SW480 (cell line): ENCODE measurements at regions not wholly inside any gene's neighbourhood (a gene's known extent, or its start where the extent isn't known, plus 50 kb on each side); places are given as distances from the start of the nearest gene placed in this dataset.

ENCODE experiments used
- DNase-seq: peaks from one replicate; pipeline ENCODE4 v3.0.0-alpha.2; 2016; ENCODE audit warnings: low spot score

DNA sequence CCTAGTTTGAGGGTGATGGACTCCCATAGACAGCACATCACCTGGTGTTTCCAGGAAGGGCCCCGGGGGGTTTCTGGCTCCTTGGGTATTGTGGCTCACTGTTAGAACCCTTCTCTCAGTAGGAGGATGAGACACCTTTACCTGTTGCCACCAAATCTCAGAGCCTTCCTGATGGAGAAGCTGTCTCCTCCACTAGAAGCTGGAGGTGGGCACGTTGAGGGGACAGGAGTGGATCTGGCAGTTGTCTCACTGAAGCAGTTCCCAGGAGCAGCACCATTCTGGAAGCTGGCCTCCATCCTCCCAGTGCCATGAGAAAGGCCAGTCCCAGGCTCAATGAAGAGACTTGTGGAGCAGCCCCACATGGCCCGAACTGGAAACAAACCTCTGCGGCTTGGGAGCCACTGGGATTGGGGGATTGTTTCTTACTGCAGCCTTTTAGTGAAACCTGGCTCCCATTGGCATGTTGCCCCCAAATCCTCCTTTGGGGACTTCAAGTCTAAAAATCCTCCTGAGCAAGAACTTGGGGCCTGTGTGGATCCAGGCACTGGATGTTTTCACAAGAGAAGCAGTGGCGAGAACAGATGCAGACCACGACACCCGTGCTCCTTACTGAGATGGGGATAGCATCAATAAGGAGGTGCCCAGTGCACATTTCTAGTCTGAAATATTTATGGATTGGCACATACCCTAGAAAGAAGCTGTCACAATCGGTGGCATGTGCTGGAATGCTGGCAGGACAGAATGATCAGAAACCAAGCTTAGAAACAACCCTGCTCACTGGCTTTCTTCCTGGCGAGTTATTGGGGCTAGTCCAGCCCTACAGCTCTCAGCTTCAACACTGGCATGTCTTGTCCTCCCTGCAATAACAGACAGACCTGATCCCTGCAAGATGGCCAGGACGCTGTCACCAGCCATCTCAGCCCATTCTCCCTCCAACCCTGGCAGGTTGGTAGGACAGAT, 223.7 kb upstream of the AJAP1 start:
- DNase-seq = no peak

DNA sequence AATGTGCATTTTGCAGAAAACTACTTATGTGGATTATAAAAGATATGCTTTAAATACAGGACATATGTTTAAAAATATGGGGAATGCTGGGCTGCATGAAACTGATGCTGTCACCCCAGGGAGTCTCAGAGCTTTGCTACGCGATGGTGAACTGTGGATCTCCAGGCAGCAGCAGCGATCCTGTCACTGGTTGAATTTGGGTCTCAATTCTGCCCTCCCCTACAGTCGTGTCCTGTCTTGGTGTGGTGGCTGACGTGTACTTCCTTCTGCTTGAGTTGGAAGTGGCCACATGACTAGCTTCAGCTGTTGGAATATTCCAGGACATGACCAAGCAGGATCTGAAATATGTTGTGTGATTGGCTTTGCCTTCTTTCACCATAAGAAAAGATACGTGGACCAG, 222.9 kb upstream of the AJAP1 start:
- no peak for DNase-seq

DNA sequence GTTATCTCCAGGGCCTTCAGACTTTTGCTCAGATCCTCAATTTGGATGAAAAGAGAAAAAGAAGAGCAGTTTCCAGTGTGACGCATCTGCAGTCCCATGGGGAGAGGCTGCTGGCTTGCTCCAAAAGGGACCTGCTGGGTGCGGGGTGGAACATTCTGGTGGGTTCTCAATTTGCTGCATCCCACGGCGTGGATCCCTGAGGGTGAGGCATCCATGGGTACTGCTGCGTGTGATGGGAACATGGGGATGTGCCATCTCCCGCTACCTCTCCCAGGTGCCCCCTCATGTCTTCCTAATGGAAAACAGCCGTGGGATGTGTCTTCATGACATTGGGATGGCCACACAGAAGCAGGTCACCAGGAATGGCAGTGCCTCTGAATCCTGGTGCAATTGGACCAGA, 221.3 kb upstream of the AJAP1 start:
- no peak for DNase-seq

DNA sequence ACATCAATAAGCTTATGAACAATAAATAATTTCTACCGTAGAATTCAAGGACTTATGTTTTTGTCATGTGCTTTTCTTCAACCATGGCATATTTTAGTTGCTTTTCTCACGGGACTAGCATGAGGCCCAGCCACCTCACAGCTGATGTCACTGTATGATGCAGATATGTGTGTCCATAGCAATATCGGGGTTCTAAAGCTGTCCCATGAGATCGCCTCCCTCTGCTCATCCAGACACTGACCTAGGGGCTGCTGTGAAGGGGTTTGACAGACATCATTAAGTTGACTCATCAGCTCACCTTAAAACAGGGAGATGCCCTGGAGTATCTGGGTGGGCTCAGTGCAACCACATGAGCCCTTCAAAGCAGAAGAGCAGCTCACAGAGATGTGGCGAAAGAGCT, 210.3 kb upstream of the AJAP1 start:
- no peak for DNase-seq

DNA sequence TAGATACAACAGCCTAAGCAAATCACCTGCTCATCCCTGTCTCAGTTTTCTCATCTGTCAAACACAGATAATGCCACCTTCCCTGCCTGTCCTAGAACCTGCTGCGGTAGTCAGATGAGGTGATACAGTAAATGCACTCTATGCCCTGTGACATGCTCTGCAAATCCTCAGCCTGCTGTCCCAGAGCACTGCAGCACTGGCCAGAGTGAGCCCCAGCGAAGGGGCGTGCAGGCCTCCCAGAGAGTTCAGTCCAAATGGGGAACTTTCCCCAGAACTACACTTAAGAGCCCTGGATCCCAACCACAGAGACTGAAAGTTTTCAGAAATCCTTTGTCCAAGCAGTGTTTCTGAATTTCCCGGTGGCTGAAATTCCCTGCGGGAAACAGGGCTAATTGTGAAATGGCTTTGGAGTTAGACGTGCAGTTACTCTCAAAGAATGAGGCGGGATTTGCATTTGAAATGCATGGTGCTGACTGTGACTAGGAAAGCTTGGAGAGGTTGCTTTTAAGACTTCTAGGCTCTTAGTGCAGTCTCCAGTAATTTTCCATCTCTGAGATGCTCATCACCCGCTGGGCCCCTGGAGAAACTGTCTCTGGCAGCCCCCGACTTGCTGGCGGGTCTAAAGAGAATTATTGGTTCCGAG, 206.5 kb upstream of the AJAP1 start:
- DNase-seq = no peak

DNA sequence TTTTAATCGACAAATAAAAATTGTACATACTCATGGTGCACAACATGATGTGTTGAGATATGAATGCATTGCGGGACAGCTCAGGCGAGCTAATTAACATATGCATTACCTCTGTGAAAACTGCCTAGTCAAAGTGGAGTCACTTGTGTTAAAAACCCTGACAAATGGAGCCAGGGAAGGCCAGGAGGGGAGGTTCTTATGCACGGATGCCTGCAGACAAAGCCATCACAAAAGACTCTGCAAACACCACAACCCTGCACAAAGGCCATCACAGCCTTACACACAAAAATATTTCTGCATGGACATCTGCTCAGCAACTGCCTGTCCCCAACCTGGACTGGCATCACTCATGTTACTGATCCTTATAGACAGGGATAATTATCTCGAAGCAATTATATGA, 204.4 kb upstream of the AJAP1 start:
- no peak for DNase-seq

DNA sequence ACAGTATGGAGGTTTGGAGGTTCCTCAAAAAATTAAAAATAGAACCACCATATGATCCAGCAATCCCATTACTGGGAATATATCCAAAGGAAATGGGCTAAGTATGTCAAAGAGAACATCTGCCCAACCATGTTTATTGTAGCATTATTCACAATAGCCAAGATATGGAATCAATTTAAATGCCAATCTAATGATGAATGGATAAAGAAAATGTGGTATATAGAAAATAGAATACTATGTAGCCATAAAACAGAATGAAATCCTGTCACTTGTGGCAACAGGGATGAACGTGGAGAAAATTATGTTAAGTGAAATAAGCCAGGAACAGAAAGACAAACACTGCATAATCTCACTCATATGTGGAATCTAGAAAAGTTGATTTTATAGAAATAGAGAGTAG, 201.7 kb upstream of the AJAP1 start:
- DNase-seq = no peak

DNA sequence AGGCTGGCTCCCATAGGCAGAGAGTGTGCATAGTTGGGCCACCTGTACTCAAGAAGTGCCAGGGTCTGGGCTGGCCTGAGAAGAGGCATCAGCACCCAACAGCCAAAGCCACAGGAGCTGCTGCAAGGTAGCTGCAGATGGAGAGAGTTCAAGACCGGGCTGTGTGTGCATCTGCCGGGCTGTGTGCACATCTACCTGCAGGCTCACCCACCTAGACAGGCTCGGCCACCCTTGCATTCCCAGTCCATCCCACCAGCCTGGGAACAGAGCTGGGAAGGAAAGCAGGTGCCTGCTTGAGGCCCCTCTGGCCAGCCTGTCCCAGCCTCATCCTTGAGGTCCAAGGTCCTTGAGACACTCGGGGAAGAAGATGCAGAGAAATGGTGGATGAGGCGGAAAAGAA, 194.4 kb upstream of the AJAP1 start:
- no peak for DNase-seq

DNA sequence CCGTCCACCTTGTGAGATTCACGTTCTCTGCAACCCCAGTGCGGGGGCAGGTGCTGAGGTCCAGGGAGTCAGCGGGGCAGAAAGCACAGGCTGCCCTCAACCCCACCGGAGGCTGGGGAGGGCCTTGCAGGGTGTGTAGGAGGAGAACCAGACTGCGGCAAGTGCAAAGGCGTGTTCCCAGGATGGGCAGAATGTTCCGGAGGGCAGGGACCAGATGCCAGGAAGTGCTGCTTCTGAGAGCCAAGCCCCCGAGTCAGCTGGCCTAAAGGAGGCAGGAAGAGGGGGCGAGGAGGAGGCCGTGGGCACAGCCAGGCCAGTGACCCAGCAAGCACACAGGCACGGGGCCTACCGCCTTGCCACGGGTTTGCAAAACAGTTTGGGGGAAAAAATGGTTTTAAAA, 193.8 kb upstream of the AJAP1 start:
- no peak for DNase-seq

DNA sequence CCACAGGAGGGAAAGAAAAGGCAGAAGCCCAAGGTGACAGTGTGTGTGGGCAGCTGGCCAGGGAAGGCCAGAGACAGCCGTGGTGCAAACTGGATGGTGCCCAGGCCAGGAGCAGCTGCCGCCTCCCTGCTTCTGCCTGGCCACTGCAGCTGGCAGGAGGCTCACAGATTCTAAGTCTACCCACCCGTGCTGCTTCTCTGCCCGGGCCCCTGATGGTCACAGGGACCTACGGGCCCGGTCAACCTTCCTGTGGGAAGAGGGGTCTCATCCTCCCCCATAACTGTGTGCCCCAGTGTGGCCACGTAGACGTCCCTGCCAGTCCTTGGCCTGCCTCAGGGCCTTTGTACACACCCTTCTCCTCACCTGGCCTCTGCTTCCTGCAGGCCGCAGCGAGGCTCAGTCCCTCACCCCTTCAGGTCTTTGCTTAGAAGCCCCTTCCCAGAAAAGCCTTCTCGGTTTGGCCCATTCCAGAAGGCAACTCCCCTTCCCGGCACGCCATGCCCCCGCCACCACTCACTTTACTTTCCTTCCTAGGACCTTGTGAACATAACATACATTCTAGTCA, 192.6 kb upstream of the AJAP1 start:
- DNase-seq = no peak

DNA sequence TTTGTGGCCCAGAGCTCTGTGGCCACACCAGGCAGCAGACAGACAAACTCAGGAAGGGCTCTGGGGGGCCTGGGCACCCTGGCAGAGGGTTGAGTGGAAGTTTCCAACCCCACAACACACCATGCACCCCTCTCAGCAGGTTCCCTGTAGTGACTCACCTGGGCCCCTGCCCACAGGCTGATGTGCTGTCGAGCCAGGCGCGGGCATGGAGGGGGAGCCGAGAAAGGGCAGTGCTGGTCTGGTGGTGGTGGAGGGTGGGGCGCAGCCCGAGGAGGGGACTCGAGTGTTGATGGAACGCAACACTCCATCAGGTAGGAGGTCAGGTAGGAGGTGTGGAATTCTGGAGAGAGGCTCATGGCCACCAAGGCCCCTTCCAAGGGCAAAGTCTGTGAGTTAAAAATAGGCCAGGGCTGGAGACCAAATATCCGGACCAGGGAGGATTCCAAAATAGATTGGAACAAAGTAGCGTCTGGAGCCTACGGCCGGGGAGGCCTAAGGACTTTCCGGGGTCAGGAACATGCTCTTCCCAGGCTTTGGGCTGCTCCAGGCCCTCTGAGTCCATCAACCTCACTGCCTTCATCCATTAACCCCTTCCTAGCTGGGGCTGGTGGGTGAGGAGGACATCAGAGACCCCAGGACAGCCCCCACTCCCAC, 191.5 kb upstream of the AJAP1 start:
- no peak for DNase-seq

DNA sequence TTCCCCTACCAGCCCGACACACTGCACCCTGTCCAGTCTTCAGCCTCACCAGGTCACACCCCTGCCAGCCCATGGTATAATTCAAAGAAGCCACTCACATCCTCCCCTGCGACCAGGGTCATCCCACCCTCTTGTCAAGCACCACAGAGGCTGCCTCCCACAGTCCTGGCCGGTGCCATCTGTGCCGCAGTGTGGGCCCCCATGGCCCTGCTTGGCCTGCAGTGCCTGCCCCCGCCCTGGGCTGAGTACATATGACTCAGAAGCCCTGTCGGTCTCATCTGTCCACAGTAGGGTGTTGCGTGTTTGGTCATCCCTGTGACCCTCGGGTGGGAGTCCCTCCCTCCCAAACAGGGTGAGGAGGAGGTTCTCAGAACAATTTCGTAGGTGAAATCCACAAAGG, 190.8 kb upstream of the AJAP1 start:
- no peak for DNase-seq

DNA sequence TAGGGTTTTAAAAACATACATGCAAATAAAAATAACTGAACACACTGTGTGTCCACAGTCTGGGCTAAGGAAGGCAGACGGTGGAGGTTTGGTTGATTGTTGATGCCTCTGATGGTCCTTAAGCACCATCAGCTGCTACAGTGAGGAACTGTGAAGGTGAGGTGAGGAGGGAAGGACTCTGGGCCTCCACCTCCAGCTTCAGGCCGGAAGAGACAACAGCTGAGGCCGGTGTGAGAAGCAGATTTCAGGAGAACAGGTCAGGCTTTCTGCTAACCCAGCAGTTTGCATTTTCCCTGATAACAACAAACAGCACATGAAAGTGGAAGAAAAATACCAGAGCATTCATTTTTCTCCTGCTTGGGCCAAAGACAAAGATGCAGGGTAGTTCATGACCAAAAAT, 189.9 kb upstream of the AJAP1 start:
- DNase-seq = no peak

DNA sequence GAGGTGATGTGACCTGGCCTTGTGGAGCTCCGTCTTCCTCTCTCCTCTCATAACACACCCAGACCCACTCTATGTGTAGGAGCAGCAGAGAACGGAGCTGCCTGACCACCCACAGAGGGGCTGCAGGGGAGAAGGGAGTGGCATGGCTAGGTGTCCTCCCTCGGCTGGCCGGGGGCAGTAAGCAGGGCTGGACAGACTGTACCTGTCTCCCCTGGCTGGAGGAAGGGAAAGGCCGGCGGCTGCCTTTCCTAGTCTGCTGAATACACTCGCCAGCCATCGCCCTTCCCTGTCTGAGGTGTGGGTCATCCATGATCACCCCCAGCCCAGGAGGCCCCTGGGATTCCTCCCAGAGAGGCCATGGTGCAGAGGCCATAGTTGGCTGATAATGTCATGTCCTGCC, 187.2 kb upstream of the AJAP1 start:
- no peak for DNase-seq

DNA sequence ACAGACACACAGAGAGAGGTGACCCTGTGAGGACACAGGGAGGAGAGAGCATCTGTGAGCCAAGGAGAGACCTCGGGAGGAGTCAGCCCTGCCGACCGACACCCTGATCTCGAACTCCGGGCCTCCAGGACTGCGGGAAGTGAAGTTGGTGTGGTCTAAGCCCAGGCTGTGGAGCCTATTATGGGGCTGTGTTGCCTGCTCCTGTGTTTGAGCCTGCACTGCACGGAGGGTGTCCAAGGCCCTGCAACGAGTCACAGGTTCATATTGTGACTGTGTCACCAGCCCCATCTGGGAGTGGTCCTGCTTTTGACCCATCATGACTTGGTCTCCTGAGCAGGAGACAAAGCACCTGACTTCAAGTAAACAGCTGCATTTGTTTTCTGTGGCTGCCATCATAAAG, 186.0 kb upstream of the AJAP1 start:
- DNase-seq = no peak

DNA sequence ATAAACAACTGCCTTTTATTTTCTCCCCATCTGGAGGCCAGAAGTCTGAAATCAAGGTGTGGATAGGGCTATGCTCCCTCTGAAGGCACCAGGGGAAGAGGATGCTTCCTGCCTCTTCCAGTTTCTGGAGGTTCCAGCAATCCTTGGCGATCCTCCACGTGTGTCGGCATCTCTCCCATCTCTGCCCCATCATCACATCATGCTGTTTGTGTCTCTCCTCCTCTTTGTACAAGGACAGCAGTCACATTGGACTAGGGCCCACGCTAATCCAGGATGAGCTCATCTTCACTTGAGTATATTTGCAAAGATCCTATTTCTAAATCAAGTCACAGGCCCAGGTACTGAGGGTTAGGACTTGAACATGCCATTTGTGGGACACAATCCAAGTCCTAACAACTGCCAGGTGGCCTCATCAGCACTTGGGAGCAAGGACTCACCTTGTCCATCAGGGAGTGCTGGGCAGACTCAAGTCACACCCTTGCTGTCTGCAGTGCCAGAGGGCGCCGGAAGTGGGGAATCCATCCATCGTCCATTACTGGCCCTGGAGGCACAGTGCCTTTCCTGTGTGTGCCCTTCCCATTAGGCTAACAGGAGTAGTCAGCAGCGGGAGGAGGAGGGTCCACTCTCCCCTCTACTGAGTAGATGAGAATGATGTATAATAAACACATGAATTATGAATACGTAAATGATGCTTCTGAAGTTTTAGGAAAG, 185.4 kb upstream of the AJAP1 start:
- DNase-seq = no peak

DNA sequence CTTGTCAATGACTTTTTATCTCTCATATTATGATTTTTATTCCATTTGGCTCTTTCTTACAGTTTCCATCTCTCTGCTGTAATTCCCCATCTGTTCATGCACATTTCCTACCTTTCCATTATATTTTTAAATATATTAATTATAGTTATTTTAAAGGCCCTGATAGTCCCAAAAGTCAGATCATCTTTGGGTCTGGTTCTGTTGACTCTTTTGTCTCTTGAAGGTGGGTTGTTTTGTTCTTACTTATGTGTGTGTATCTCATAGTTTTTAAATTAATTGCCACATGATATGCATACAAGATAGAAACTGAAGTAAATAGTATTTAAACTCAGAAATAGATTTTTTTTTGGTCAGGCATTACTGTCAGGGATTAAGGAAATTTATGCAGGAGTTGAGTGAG, 178.0 kb upstream of the AJAP1 start:
- DNase-seq = no peak

DNA sequence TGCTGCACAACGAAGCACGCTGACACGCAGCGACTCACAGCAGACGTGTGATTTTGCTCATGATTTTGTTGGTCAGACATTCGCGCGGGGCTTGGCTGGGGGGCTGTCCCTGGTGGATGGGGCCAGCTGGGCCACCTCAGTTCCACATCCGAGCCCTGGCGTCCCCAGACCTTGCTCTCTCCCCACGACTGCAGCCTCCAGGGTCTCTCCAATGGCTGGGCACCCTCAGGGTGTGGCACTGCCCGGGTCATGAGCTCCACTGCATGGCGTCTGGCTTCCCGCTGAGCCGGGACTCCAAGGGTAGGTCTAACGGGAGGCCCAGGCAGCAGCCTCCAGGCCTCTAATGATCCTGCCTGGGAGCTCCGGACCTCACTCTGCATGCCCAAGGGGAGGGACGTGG, 173.0 kb upstream of the AJAP1 start:
- no peak for DNase-seq

DNA sequence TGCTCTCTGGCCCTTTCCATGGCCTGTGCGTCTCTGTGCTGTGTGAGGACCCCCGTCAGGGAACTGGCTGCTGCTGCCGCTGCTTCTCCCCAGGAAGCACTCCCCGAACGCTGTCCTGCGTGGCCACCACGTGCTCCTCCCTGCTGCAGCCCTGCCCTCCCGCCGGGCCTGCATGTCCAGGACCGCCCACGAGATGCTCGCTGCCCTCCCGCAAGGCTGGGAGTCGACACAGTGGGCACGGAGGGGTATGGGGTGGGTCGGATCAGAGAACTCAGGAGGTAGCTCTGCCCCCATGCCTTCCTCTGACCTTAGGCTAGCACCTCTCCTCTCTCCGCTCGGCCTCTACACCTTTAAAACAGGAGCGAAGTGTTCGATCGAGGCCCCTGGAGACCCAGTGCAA, 171.9 kb upstream of the AJAP1 start:
- no peak for DNase-seq

DNA sequence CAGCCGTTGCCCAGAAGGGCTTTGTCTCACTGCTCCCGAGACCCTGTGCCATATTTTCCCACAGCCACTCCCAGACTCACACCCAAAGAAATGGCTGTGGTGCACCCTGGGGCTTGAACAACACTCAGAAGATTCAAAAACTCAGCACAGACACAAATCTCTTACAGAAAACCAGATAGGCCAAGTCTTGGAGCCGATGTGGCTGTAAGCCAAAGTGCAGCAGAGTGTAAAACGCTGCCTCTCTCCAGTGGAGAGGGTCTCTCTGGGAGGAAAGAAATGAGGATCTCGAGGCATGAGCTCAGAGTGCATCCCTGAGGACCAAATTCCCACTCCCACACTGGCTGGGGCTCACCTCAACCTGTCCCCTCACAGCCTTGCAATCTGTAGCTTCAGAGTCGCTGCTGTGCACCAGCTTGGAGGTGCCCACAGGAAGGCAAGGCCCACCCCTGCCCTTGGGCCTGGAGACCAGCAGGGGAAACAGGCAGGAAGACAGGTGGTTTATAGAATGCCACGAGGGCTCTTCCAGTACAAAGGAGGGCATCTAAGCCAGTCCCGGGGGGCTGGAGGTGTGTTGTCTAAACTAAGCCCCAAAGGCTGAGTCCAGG, 171.3 kb upstream of the AJAP1 start:
- no peak for DNase-seq

DNA sequence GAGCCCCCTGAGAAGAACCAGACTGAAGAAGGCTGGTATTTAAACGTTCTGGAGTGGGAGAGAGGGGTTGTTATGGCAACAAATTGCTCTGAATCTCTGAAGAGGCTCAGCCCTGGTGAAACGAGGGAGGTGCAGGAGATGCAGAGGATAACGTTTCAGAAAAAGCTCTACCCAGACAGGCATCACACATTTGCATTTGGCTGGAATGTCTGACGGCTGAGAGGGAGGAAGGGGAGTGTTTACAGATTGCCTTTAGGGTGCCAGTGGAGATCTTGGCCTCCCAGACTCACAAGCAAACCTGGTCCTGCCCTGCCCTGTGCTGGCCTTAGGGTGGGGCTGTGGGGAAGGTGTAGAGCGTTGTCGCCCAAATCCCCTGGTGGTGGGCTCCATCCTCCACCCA, 169.0 kb upstream of the AJAP1 start:
- no peak for DNase-seq

DNA sequence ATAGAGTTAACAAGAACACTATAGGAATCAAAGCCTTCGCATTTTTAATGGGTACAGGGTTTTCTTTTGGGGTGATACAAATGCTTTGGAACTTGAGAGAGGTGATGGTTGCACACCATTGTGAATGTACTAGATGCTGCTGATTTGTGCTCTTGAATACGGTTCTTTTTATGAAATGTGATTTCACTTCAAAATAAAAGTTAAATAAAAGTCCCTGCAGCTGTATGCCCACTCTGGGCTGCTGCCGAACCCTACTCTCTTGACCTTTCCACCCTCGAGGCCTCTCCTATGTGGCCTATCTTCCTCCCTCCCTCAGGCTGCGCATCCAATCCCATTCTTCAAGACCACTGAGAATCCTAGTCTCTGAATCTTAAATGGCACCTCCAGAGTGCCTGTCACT, 168.5 kb upstream of the AJAP1 start:
- no peak for DNase-seq
